ENCODE measurements at regions not wholly inside any gene's neighbourhood (a gene's known extent, or its start where the extent isn't known, plus 50 kb on each side); places are given as distances from the start of the nearest gene placed in this dataset.
A peak's percentile ranks its signal among the peaks of the same experiment; 100 is the strongest.

GRCh38 chr12:24175284-24175683, 225.8 kb upstream of the SOX5 start:
- WGBS (ENCODE audit: low lambda C conversion rate) = 0% methylated on average over 2 of the region's 2 CpGs
- no peaks in the 10 kb centered on the region for H3K36me3 ChIP-seq (replicated peaks in 1 of 2; ENCODE audit: control insufficient read depth in 1 of 2, insufficient read depth in 2 of 2, low read length in 2 of 2)
- H2AFZ ChIP-seq (ENCODE audit: low read length) = no peak overlapping the region
- ChIA-PET CTCF (ENCODE audit: low intra/inter-chr PET ratio, low total read pairs) (no interaction called here), POLR2A (no interaction called here)
- ATAC-seq = peak; percentile 77
- H3K79me2 ChIP-seq (ENCODE audit: insufficient read depth, low read length) = no peaks in the 10 kb centered on the region
- no peak overlapping the region for H3K4me3 ChIP-seq (replicated peaks in 1 of 3; ENCODE audit: insufficient read depth in 1 of 3, low read depth in 2 of 3, low read length in 3 of 3)
- no peaks in the 10 kb centered on the region for H3K4me1 ChIP-seq (ENCODE audit: insufficient read depth, low read length)
- in situ Hi-C loops (cut with HindIII; ENCODE audit: extremely low pct_ligation_motif_present, low pct_unique_long_range_greater_than_20kb) (no loop called here), intact Hi-C loops (cut with micrococcal nuclease; ENCODE audit: unreplicated experiment) (no loop called here)
- no TSS peak for BruUV-seq (replicated peaks)
- DNase-seq (ENCODE audit: low spot score) = no peak
- TF ChIP-seq FOXP1 (IDR thresholded peaks at IDR 0.05) (no peak), FOXP1 (CRISPR knock-in tag; IDR thresholded peaks at IDR 0.05) (no peak), ZNF205 (CRISPR knock-in tag; IDR thresholded peaks at IDR 0.05) (no peak), DPF2 (CRISPR knock-in tag; IDR thresholded peaks at IDR 0.05; ENCODE audit: borderline replicate concordance, low read depth) (no peak), ZNF646 (CRISPR knock-in tag; IDR thresholded peaks at IDR 0.05) (peak; percentile 41; the same call in 1 of the 2 replicates), ZKSCAN5 (CRISPR knock-in tag; IDR thresholded peaks at IDR 0.05) (no peak)
- H3K9me3 ChIP-seq (ENCODE audit: low read length) = no peaks in the 10 kb centered on the region
- H4K20me1 ChIP-seq (ENCODE audit: insufficient read depth, low read length) = no peaks in the 10 kb centered on the region
- H3K27ac ChIP-seq (ENCODE audit: extremely low read length, insufficient read depth, low read length) = no peak overlapping the region
- no peak overlapping the region for H3K4me2 ChIP-seq (ENCODE audit: low read depth, low read length)
- no peak overlapping the region for H3K9ac ChIP-seq (ENCODE audit: insufficient read depth, low read depth, low read length)
- no peaks in the 10 kb centered on the region for H3K27me3 ChIP-seq (ENCODE audit: control insufficient read depth in 1 of 2, insufficient read depth in 2 of 2, low read length in 2 of 2)
- FAIRE-seq = no peak

Data from HepG2 (cell line).